ENCODE measurements at regions not wholly inside any gene's neighbourhood (a gene's known extent, or its start where the extent isn't known, plus 50 kb on each side); places are given as distances from the start of the nearest gene placed in this dataset.
"Not testable (repeated sequence)": the region's sequence is repeated elsewhere in the genome, so short reads cannot be mapped to it uniquely, and the experiment has no call there.

- Mint-ChIP-seq H3K9me3 (peaks cover 6 to 11% of the 10 kb centered on the region in 2 donors), H3K4me3 (no peak overlapping the region), H3K4me1 (no peaks in the 10 kb centered on the region), H3K27me3 (no peaks in the 10 kb centered on the region), H3K27ac (no peak overlapping the region)
- ATAC-seq, result no peak
- DNase-seq, result no peak
Measured at GRCh38 chr6:62982951-62983350, 228.3 kb upstream of the FKBP1C start.

- H3K4me1 Mint-ChIP-seq, ATAC-seq, DNase-seq, H3K27ac Mint-ChIP-seq, H3K27me3 Mint-ChIP-seq, H3K4me3 Mint-ChIP-seq: not testable (repeated sequence)
- peaks cover 13 to 17% of the 10 kb centered on the region in 2 donors for H3K9me3 Mint-ChIP-seq
Measured at GRCh38 chr6:62991696-62992095, 219.6 kb upstream of the FKBP1C start.

GRCh38 chr6:62993951-62994350 is 217.3 kb upstream of the FKBP1C start:
- Mint-ChIP-seq H3K9me3 (peaks cover 0 to 7% of the 10 kb centered on the region in 2 donors), H3K4me3 (no peak overlapping the region), H3K4me1 (no peaks in the 10 kb centered on the region), H3K27me3 (no peaks in the 10 kb centered on the region), H3K27ac (no peak overlapping the region)
- DNase-seq, result no peak
- ATAC-seq, result no peak

- H3K4me3 Mint-ChIP-seq, result no peak overlapping the region
- H3K9me3 Mint-ChIP-seq, result no peaks in the 10 kb centered on the region
- no peak overlapping the region for H3K27ac Mint-ChIP-seq
- ATAC-seq (no peak), DNase-seq (no peak)
- no peaks in the 10 kb centered on the region for H3K4me1 Mint-ChIP-seq
- H3K27me3 Mint-ChIP-seq, result no peaks in the 10 kb centered on the region
Measured at GRCh38 chr6:62998022-62998421, 213.2 kb upstream of the FKBP1C start.

GRCh38 chr6:62999242-62999641 is 212.0 kb upstream of the FKBP1C start:
- not testable (repeated sequence) for H3K27ac Mint-ChIP-seq, ATAC-seq, H3K27me3 Mint-ChIP-seq, DNase-seq, H3K4me3 Mint-ChIP-seq, H3K4me1 Mint-ChIP-seq, H3K9me3 Mint-ChIP-seq

GRCh38 chr6:62999796-63000195 is 211.5 kb upstream of the FKBP1C start:
- ATAC-seq, result no peak
- Mint-ChIP-seq H3K4me1 (no peaks in the 10 kb centered on the region), H3K9me3 (no peaks in the 10 kb centered on the region), H3K27me3 (no peaks in the 10 kb centered on the region), H3K27ac (no peak overlapping the region), H3K4me3 (no peak overlapping the region)
- DNase-seq, result no peak

- not testable (repeated sequence) for H3K4me1 Mint-ChIP-seq, DNase-seq, ATAC-seq, H3K27ac Mint-ChIP-seq, H3K27me3 Mint-ChIP-seq, H3K4me3 Mint-ChIP-seq, H3K9me3 Mint-ChIP-seq
Measured at GRCh38 chr6:63006018-63006417, 205.3 kb upstream of the FKBP1C start.

- not testable (repeated sequence) for H3K27me3 Mint-ChIP-seq, H3K4me1 Mint-ChIP-seq, H3K9me3 Mint-ChIP-seq, H3K27ac Mint-ChIP-seq, DNase-seq, H3K4me3 Mint-ChIP-seq, ATAC-seq
Measured at GRCh38 chr6:63010962-63011361, 200.3 kb upstream of the FKBP1C start.

- DNase-seq (no peak), ATAC-seq (no peak)
- Mint-ChIP-seq H3K27me3 (no peaks in the 10 kb centered on the region), H3K4me3 (no peak overlapping the region), H3K9me3 (no peaks in the 10 kb centered on the region), H3K27ac (no peak overlapping the region), H3K4me1 (no peaks in the 10 kb centered on the region)
Measured at GRCh38 chr6:63014290-63014689, 197.0 kb upstream of the FKBP1C start.

- Mint-ChIP-seq H3K27ac (no peak overlapping the region), H3K9me3 (no peaks in the 10 kb centered on the region), H3K4me1 (no peaks in the 10 kb centered on the region), H3K27me3 (no peaks in the 10 kb centered on the region), H3K4me3 (no peak overlapping the region)
- DNase-seq, result no peak
- no peak for ATAC-seq
Measured at GRCh38 chr6:63022631-63023030, 188.6 kb upstream of the FKBP1C start.

- no peak for ATAC-seq
- Mint-ChIP-seq H3K4me3 (no peak overlapping the region), H3K27me3 (no peaks in the 10 kb centered on the region), H3K9me3 (no peaks in the 10 kb centered on the region), H3K4me1 (no peaks in the 10 kb centered on the region), H3K27ac (no peak overlapping the region)
- DNase-seq, result no peak
Measured at GRCh38 chr6:63023726-63024125, 187.5 kb upstream of the FKBP1C start.

GRCh38 chr6:63049216-63049615 is 162.1 kb upstream of the FKBP1C start:
- Mint-ChIP-seq H3K4me3 (no peak overlapping the region), H3K27me3 (no peaks in the 10 kb centered on the region), H3K9me3 (peaks cover 7 to 15% of the 10 kb centered on the region in 2 donors), H3K27ac (no peak overlapping the region), H3K4me1 (no peaks in the 10 kb centered on the region)
- ATAC-seq (no peak), DNase-seq (no peak)

GRCh38 chr6:63053206-63053605 is 158.1 kb upstream of the FKBP1C start:
- ATAC-seq, DNase-seq, H3K4me1 Mint-ChIP-seq, H3K4me3 Mint-ChIP-seq, H3K27me3 Mint-ChIP-seq, H3K27ac Mint-ChIP-seq: not testable (repeated sequence)
- peaks cover 14 to 15% of the 10 kb centered on the region in 2 donors for H3K9me3 Mint-ChIP-seq

GRCh38 chr6:63058601-63059000 is 152.7 kb upstream of the FKBP1C start:
- ATAC-seq, result no peak
- H3K9me3 Mint-ChIP-seq, result peaks cover 0 to 7% of the 10 kb centered on the region in 2 donors
- no peak overlapping the region for H3K27ac Mint-ChIP-seq

GRCh38 chr6:63063631-63064271 is 147.5 kb upstream of the FKBP1C start:
- Mint-ChIP-seq H3K4me3 (no peak overlapping the region), H3K9me3 (no peaks in the 10 kb centered on the region), H3K27ac (no peak overlapping the region), H3K4me1 (no peaks in the 10 kb centered on the region), H3K27me3 (no peaks in the 10 kb centered on the region)
- DNase-seq, result no peak
- ATAC-seq, result no peak

More at GRCh38 chr6:63058601-63059000, 152.7 kb upstream of the FKBP1C start:
- no peak for DNase-seq
- H3K4me3 Mint-ChIP-seq, result no peak overlapping the region
- no peaks in the 10 kb centered on the region for H3K4me1 Mint-ChIP-seq
- H3K27me3 Mint-ChIP-seq, result no peaks in the 10 kb centered on the region

GRCh38 chr6:63066055-63066704 is 145.1 kb upstream of the FKBP1C start:
- H3K27me3 Mint-ChIP-seq, result no peaks in the 10 kb centered on the region
- H3K4me3 Mint-ChIP-seq, result no peak overlapping the region
- ATAC-seq (no peak), DNase-seq (no peak)
- no peaks in the 10 kb centered on the region for H3K9me3 Mint-ChIP-seq
- H3K27ac Mint-ChIP-seq, result no peak overlapping the region
- no peaks in the 10 kb centered on the region for H3K4me1 Mint-ChIP-seq

GRCh38 chr6:63094947-63095346 is 116.3 kb upstream of the FKBP1C start:
- ATAC-seq (no peak), DNase-seq (no peak)
- Mint-ChIP-seq H3K27me3 (no peaks in the 10 kb centered on the region), H3K27ac (no peak overlapping the region), H3K4me1 (no peaks in the 10 kb centered on the region), H3K4me3 (no peak overlapping the region), H3K9me3 (peaks cover 0 to 5% of the 10 kb centered on the region in 2 donors)

Measured in stimulated activated naive CD8-positive, alpha-beta T cell treated with anti-CD3 and anti-CD28 coated beads, Interleukin-15, amount 100 ng/mL, for 72 hours (primary cell).